ENCODE measurements at regions not wholly inside any gene's neighbourhood (a gene's known extent, or its start where the extent isn't known, plus 50 kb on each side); places are given as distances from the start of the nearest gene placed in this dataset.
"Not testable (repeated sequence)": the region's sequence is repeated elsewhere in the genome, so short reads cannot be mapped to it uniquely, and the experiment has no call there.

DNA sequence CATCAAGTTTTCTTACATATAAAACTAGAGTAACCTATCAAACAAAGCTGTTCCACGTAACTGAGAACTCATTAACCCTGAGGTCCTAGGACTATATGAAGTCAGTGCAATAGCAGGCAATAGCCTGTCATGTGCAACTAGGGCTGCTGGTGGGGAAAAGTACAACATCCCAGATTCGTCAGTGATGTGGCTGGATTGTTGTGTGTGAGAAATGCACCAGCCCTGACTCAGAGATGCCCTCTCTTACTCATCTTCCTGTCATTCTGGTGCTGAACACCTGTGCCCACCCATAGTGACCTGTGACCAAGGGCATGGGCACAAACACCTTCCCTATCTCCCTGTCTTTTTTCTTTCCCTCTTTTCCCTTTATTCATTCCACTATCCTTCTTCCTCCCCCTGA is 504.2 kb downstream of the TUBA3C start:
- not testable (repeated sequence) for TF ChIP-seq EZH2 (IDR thresholded peaks at IDR 0.05); POLR2AphosphoS5 (IDR thresholded peaks at IDR 0.05; ENCODE audit: borderline replicate concordance, low read depth, low read length)

Measured in SK-N-MC (cell line).